ENCODE measurements at regions not wholly inside any gene's neighbourhood (a gene's known extent, or its start where the extent isn't known, plus 50 kb on each side); places are given as distances from the start of the nearest gene placed in this dataset.
A peak's percentile ranks its signal among the peaks of the same experiment; 100 is the strongest.

DNA sequence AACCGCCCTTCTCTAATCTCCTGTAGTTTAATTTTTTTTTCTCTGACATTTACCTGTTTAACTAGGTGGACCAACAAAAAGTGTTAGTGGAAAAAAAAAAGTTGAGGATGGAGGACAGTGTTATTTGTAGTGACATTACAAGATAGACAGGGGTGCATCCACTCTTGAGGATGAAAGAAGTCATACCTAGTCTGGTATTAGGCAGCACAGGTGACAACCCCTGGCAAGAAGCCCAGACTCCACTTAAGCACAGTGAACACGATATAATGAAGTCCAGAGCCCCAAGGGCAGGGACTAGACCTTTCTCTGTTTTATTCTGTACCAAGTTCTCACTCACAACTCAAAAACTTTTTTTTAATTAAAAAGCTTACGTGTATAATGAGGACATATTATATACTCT lies 268.4 kb downstream of the GPR37 start:
- DNase-seq (ENCODE audit: low read depth) = no peak

DNA sequence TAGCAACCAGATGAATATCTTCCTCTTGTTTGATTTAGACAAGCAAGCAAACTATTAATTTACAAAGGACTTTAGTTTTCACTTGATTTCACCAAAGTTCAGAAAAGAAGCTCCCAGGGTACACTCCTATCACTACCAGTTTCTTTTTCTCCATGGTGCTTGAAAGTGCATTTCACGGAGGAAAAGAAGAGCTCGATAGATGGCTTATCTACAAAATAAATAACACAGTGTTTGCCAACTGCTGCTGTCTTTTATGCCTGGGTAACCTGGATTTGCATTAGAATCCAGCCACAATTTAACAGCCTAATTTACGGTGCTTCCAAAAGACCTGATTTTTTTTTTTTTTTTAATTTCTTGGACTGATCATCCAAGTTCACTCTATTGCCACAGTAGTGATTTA lies 275.7 kb downstream of the GPR37 start:
- no peak for DNase-seq (ENCODE audit: low read depth)

DNA sequence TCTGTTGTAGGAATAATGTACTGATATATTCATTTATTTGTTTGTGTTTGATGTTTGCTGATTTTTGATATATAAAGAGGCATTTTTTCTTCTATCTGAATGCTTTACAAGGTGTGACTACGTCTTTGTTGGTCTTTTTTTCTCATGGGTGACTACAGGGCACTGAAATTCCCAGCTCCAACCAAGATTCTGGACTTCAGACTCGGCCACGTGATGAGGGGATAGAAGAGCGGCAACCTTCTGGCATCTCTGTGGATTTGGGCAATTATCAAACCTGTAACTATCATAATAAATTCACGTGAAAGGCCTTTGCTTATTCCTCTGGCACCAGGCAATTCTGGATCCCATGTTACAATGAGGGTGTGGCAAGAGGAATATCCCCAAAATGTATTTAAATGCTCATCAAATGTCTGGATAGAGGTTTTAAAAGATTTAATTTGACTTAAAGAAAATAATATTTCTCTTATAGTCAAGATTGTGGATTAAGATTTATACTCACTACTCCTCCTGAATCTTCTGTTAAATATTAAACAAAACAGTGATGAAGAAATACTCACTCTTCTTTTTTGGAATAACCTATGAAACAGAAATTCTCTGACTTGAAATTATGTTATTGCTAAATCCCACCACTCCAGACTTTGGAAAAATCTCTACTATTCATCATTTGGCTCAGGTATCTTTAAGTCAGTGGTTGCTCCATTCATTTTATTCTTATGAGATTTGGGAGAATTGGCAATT lies 276.3 kb downstream of the GPR37 start:
- DNase-seq (ENCODE audit: low read depth) = no peak

DNA sequence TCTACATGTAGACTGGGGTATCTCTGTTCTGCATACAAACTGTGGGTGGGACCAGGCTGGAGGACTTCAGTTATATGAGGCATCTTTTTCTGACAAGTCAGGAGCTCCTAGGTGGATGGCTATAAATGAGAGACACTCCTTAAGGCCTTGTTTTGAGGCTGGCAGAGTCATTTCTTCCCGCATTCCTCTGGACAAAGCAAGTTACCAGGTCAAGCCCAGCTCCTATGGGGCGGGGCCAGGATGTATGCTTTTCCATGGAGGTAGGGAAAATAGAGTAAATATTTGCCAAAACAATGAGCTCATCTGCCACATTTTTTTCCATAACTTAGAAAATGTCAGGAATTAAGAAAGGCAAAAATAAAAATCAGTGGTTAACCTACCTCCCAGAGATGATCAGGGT lies 283.4 kb downstream of the GPR37 start:
- DNase-seq (ENCODE audit: low read depth) = no peak

DNA sequence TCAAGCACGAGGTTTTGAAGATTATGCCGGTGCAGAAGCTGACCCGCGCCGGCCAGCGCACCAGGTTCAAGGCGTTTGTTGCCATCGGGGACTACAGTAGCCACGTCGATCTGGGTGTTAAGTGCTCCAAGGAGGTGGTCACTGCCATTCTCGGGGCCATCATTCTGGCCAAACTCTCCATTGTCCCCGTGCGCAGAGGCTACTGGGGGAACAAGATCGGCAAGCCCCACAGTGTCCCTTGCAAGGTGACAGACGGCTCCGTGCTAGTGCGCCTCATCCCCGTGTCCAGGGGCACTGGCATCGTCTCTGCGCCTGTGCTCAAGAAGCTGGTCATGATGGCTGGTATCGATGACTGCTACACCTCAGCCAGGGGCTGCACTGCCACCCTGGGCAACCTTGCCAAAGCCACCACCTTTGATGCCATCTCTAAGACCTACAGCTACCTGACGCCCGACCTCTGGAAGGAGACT lies 284.7 kb downstream of the GPR37 start:
- no peak for DNase-seq (ENCODE audit: low read depth)

DNA sequence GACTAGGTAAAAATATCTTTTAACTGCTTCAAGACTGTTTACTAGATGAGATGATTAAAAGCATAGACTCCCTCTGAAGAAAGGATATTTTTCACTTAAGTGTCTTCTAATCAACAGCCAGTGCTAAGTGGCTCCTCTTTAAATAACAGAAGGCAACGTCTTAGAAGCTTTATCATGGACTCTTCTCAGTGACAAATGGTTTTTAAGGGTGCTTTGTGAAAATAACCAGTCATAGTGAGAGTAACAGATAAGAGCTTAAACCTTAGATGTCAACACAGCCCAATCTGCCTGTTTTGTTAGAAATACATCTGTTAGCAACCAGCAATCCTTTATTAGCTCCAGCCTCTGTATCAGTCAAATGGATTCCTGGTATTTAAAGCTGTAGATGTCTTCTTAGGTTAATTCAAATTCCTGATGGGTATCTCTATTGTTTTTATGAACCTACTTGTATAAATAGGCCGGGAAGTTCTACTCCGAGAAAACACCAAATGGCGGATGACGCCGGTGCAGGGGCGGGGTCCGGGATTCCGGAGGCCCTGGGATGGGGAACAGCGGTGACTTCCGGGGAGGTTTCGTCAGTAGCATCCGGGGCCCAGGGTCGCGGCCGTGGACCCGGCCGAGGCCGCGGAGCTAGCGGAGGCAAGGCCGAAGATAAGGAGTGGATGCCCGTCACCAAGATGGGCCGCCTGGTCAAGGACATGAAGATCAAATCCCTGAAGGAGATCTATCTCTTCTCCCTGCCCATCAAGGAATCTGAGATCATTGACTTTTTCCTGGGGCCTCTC lies 285.4 kb downstream of the GPR37 start:
- no peak for DNase-seq (ENCODE audit: low read depth)

DNA sequence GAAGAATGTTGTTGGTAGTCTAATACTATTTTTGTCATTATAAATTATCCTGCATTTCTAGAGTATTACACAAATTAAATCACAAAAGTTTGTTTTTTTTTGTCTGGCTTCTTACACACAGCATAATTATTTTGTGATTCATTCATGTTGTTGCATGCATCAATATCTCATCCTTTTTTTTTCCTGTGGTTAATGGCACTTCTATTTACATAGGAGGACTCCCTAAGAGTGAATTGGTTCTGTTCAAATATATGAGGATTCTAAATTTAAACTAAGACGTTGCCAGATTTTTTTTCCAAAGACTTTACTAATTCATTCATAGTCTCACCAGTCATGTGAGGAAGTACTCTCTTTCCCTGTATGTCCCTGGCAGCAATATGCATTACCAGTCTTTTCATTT lies 303.3 kb downstream of the GPR37 start:
- DNase-seq (ENCODE audit: low read depth) = peak; percentile 8

DNA sequence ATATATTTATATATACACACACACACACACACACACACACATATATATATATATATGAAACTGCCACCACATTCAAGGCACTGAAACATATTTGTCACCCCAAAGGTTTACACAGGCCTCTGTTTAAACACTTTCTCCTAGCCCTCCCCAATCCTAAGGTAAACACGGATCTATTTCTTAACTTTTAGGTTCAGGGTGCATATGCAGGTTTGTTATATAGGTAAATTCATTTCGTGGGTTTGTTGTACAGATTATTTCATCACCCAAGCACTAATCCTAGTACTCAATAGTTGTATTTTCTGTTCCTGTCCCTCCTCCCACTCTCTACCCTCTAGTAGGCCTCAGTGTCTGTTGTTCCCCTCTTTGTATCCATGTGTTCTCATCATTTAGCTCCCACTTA lies 305.0 kb downstream of the GPR37 start:
- DNase-seq (ENCODE audit: low read depth) = no peak

DNA sequence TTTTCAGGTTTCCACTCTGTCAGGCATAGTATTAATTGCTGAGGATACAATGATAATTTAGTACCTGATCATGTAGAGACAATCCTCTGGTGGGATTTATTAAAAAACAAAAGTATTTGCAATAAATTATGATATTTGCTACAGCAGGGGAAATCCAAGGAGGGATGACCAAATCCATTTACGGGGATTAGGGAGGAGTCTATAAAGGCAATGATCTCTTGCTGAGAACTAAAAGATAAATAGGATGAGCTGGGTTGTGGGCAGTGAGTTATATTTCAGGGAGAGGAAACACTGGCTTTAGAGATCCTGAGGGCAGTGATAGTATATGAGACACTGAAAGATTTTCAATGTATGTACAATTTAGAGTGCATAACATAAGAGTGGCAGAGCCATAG lies 305.5 kb downstream of the GPR37 start:
- no peak for DNase-seq (ENCODE audit: low read depth)

DNA sequence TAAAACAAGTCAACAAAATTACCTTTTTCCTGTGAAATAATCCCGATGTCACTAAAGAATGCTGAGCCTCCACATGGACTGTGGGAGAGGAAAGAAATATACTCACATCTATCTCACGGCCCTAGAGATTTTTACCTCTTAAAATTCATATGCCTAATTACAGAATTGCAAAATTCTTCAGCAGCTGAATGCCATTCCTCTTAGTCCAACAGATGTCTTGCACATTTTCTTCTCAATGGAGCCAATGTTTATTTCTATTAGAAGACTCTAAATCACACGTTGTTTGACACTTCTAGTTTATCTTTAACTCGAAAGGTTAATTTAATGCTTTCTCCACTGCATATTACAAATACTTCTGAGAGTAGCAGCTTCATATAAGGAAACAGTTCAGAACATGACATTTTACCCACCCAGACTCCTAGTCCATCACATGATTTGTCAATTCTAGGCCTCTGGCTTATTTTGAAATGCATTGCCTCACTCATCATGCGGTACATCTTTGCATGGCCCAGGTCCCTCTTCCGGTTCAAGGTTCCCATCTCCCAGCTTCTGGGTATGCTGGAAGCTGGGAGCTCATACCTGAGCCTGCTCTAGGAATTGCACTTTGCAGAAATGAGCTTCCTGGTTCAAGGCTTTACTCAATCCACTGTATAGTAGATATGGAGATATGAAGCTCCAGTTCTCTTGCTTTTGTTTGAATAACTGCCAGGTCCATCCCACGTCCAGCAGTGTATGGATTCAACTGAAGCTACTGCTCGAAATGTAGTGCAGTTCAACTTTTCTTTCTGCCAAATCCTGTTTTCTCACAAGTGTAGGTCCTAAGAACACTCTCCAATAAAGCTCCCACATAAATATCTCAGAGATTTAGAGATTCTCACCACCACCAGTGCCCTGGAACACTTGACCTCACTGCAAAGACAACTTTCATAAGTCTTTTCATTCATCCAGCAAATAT lies 306.2 kb downstream of the GPR37 start:
- no peak for DNase-seq (ENCODE audit: low read depth)

DNA sequence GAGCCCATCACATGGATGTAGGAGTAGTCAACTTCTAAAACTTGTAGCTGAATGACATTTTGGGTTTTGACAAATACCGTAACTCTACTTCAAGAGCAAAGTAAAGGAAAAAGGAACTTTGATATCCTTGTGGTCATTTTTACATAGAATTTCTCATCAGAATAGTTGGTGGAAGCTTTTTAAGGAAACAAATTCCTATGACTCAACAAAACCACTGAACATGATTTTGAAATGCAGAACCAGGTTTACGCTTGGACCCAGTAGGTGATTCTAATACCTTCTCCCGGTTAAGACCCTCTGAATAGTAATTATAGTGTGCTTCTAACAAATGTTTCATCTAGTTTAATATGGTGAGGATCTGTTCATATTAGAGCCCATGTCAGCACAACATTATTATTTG lies 307.8 kb downstream of the GPR37 start:
- DNase-seq (ENCODE audit: low read depth) = no peak

DNA sequence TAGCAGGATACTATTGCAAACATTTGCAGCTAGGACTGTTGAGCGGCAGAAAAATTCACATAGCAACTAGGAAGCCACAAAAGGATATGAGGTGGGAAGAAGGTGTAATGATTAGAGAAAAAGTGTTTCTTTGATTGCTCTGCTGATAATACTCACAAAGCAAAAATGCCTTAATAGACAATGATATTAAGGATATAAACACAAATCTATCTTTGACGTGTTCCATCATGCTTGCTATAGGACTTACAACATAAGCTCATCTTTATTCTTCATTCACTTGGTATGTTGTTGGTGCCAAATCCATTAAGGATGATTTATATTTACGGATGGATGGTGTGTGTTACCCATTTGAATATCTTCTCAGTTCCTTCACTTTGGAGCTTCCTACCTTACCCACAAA lies 309.3 kb downstream of the GPR37 start:
- DNase-seq (ENCODE audit: low read depth) = no peak

DNA sequence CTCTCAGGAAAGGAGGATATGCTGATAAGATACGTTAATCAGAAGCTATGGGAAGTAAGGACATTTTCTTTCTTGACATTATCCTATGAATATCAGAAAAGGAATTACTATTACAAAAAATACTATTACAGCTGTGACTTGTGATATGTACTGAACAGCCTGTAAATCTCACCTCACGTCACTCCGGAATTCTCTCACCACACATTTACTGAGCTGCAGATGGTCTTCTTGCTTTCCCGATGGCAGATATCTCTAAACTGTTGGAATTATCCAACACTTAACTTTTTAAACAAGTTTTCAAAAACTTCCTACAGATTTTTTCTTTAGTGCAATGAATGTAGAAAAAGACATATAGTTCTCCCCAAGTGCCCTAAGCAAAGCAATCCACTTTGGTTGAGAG lies 313.4 kb downstream of the GPR37 start:
- DNase-seq (ENCODE audit: low read depth) = no peak

DNA sequence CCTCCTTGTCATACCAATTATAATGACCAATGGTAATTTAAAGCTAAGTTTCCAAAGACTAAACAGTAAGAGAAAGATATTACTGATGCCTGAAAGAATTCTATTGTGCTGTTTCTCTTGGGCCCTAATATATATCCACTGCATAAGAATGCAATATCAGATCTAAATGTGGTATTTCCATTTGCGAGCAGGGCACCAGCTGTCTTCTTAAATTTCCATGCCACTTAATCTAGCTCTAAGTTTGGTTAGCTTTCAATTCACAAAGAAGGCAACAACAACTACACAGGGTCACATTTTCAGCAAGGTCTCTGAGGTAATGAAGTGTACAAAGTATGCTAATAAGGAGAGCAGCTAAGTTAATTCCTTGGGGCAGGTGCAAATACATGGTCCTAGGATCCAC lies 315.7 kb downstream of the GPR37 start:
- no peak for DNase-seq (ENCODE audit: low read depth)

DNA sequence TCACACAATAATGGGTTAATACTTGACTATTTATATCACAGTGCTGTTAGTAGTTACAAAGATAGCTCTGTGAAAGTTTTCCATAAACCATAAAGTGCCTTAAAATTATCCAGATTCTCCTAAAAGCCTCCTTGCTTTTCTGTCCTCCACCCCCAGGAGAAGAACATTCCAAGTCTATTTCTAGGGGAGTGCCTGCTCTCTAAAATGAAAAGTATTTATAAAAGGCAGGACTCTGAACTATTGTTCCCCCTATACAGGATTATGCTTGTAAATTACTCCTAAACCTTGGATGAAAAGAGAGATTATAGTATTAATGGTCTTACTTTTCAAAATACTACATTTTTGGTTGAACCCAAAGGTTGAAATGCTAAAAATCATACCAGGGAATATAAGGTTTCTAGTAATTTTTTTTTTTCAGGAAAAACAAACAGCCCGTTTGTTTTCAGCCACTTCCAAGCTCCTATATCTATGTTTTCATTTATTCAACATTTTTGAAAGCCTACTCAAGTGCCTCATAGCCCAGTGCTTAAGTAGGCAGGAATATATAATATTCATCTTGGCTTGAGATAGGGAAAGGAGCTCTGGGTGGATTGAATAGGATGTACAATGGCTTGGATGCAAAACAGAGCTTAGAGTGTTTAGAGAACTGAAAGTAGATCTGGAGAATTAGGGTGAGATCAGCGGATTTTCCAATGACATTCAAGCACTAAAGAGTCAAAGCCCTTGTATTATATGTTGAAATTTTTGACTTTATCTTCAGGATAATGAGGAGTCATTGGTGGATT lies 320.7 kb downstream of the GPR37 start:
- DNase-seq (ENCODE audit: low read depth) = no peak

DNA sequence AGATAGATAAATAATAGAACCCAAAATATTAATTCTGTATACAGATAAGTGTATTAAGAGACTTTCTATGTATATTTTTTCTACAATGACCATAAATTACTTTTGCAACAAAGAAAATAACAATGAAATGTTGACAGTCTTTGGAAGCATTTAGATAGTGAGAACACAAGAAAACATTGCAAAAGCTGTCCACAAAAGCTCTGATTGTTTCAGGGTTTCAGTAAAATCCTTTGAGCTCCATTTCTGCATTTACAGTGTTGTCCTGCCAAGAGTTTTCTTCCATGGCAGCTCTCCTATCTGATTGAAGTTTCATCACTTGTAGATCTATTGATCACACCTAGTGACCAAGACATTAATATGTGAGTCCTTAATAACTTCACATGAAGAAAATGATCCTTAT lies 321.8 kb downstream of the GPR37 start:
- DNase-seq (ENCODE audit: low read depth) = no peak

DNA sequence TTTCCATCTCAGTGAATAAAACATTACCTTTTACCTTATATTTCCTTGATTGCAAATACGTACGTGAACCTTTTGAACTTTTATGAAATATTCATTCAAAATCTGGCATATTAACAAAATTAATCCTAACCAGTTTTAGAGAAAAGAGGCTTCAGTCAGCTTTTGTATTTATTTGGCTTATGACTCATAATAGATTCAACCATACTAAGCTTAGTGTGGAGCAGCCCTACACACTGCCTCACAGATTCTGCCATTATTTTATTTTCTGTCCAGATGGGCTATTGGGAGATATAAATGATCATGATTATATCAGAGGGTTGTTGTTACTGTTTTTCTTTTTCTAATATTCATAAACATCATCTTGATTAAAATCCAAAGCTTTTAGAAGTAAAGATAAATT lies 325.5 kb downstream of the GPR37 start:
- no peak for DNase-seq (ENCODE audit: low read depth)

DNA sequence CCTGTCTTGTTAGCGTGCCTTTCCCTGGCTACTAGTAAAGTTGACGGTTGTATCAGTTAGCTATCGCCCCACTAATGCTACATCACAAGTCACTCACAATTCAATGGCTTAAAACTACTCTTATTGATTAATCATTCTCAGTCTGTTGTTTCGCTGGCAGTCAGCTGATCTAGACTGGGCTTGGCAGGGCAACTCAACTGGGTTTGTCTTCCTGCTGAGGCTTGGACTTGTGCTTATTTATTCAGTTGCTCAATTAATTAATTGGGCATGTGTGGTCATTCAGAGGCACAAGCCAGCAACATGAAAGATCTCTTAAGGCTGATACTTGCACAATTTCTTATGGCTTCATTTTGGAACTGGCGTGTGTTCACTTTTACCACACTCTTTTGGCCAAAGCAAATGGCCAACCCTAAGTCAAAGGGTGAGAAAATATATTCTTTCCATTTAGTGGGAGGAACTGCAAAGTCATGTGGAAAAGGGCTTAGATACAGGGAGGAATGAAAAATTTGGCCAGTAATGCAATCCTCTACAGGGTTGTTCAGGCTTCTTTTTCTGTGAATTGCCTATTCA lies 333.5 kb downstream of the GPR37 start:
- DNase-seq (ENCODE audit: low read depth) = no peak

DNA sequence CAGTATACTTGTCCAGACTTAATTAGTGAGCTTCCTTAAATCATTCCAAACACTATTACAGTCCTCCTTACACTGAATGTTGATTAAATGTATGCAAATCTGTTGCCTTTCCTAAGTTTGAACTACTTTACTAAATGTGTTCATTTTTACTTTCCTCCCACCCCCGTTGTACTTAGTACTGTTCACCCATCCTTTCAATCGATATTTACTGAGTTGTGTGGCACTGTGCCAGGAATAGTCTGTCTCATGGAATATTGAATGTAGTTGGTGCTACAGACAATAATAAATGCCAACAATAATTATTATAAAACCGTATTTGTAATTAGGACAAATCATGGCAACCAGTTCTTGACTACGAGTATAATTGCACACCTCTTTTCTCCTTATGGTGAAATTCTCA lies 335.7 kb downstream of the GPR37 start:
- no peak for DNase-seq (ENCODE audit: low read depth)

DNA sequence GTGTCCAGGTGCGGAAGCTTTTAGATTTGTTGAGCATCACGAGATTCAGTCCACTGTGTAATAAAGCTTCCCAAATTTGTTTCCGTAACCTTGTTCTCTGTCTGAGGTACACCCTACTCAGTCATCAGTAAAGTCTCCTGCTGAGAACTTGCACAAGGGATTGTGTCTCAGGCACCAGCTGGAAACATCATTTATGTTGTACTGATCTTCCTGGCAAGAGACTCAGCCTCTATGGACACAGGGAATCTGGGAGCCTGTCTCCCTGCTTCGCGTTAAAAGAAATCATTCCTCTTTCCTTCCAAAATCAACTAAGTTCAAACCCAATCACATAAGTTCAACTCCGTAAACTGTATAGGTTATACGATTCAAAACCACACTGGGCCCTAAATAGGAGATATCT lies 336.8 kb downstream of the GPR37 start:
- DNase-seq (ENCODE audit: low read depth) = no peak

DNA sequence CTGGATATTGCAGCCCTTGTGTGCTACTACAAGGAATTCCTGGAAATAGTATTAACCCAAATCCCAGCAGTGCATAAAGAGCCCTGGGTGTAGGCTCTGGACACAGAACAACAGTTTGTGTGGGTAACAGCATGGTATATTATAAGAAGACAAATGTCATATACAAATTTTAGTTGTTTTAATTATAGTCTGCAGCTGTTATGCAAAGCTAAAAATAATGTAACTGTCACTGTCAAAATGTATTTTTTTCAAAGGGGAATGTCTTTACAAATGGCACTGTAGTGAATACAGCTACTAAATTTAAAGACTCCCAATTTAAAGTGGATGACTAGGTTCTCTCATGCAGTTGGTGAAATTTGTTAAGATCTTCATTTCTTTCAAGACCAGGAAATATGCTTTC lies 339.0 kb downstream of the GPR37 start:
- DNase-seq (ENCODE audit: low read depth) = no peak
